K562 (cell line): ENCODE measurements at regions not wholly inside any gene's neighbourhood (a gene's known extent, or its start where the extent isn't known, plus 50 kb on each side); places are given as distances from the start of the nearest gene placed in this dataset.

Experiments
- ATF1 ChIP-seq, 2 experiments: fragments of 450-650 bp in 1 of 2; IDR thresholded peaks; 2 replicates each; pipeline ENCODE4 v1.6.1; 2016; ENCODE audit warnings: missing compliant biosample characterization in 1 of 2, missing genetic modification characterization in 1 of 2
- CCNT2 ChIP-seq: IDR thresholded peaks from 2 replicates; pipeline ENCODE4 v1.6.1; 2011; ENCODE audit warnings: borderline replicate concordance, low read depth, mild to moderate bottlenecking, moderate library complexity, mixed read lengths, low read length; ENCODE audit not compliant: insufficient read length; ENCODE audit errors: extremely low read depth
- ILK ChIP-seq: fragments of 450-650 bp; IDR thresholded peaks from 2 replicates; pipeline ENCODE4 v1.6.1; 2016; ENCODE audit warnings: missing genetic modification characterization, low read depth, mild to moderate bottlenecking, missing compliant biosample characterization, moderate library complexity, borderline replicate concordance
- KLF1 ChIP-seq: fragments of 450-650 bp; IDR thresholded peaks from 2 replicates; pipeline ENCODE4 v1.6.1; 2016; ENCODE audit warnings: missing genetic modification characterization, missing compliant biosample characterization
- TF ChIP-seq, protein P1 (sequence below): fragments of 450-650 bp; IDR thresholded peaks from 2 replicates; pipeline ENCODE4 v1.6.1; 2016; ENCODE audit warnings: mild to moderate bottlenecking, moderate library complexity
- TF ChIP-seq, protein P2 (sequence below): fragments of 450-650 bp; conservative IDR thresholded peaks from 2 replicates; pipeline ENCODE4 v1.6.1; 2016; ENCODE audit warnings: missing genetic modification characterization, low read depth, mild to moderate bottlenecking, missing compliant biosample characterization, moderate library complexity

GRCh38 chr16:79845734-79846135, 245.2 kb upstream of the MAF start (continued):
- TF ChIP-seq, protein P1, sequence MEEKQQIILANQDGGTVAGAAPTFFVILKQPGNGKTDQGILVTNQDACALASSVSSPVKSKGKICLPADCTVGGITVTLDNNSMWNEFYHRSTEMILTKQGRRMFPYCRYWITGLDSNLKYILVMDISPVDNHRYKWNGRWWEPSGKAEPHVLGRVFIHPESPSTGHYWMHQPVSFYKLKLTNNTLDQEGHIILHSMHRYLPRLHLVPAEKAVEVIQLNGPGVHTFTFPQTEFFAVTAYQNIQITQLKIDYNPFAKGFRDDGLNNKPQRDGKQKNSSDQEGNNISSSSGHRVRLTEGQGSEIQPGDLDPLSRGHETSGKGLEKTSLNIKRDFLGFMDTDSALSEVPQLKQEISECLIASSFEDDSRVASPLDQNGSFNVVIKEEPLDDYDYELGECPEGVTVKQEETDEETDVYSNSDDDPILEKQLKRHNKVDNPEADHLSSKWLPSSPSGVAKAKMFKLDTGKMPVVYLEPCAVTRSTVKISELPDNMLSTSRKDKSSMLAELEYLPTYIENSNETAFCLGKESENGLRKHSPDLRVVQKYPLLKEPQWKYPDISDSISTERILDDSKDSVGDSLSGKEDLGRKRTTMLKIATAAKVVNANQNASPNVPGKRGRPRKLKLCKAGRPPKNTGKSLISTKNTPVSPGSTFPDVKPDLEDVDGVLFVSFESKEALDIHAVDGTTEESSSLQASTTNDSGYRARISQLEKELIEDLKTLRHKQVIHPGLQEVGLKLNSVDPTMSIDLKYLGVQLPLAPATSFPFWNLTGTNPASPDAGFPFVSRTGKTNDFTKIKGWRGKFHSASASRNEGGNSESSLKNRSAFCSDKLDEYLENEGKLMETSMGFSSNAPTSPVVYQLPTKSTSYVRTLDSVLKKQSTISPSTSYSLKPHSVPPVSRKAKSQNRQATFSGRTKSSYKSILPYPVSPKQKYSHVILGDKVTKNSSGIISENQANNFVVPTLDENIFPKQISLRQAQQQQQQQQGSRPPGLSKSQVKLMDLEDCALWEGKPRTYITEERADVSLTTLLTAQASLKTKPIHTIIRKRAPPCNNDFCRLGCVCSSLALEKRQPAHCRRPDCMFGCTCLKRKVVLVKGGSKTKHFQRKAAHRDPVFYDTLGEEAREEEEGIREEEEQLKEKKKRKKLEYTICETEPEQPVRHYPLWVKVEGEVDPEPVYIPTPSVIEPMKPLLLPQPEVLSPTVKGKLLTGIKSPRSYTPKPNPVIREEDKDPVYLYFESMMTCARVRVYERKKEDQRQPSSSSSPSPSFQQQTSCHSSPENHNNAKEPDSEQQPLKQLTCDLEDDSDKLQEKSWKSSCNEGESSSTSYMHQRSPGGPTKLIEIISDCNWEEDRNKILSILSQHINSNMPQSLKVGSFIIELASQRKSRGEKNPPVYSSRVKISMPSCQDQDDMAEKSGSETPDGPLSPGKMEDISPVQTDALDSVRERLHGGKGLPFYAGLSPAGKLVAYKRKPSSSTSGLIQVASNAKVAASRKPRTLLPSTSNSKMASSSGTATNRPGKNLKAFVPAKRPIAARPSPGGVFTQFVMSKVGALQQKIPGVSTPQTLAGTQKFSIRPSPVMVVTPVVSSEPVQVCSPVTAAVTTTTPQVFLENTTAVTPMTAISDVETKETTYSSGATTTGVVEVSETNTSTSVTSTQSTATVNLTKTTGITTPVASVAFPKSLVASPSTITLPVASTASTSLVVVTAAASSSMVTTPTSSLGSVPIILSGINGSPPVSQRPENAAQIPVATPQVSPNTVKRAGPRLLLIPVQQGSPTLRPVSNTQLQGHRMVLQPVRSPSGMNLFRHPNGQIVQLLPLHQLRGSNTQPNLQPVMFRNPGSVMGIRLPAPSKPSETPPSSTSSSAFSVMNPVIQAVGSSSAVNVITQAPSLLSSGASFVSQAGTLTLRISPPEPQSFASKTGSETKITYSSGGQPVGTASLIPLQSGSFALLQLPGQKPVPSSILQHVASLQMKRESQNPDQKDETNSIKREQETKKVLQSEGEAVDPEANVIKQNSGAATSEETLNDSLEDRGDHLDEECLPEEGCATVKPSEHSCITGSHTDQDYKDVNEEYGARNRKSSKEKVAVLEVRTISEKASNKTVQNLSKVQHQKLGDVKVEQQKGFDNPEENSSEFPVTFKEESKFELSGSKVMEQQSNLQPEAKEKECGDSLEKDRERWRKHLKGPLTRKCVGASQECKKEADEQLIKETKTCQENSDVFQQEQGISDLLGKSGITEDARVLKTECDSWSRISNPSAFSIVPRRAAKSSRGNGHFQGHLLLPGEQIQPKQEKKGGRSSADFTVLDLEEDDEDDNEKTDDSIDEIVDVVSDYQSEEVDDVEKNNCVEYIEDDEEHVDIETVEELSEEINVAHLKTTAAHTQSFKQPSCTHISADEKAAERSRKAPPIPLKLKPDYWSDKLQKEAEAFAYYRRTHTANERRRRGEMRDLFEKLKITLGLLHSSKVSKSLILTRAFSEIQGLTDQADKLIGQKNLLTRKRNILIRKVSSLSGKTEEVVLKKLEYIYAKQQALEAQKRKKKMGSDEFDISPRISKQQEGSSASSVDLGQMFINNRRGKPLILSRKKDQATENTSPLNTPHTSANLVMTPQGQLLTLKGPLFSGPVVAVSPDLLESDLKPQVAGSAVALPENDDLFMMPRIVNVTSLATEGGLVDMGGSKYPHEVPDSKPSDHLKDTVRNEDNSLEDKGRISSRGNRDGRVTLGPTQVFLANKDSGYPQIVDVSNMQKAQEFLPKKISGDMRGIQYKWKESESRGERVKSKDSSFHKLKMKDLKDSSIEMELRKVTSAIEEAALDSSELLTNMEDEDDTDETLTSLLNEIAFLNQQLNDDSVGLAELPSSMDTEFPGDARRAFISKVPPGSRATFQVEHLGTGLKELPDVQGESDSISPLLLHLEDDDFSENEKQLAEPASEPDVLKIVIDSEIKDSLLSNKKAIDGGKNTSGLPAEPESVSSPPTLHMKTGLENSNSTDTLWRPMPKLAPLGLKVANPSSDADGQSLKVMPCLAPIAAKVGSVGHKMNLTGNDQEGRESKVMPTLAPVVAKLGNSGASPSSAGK, result peak; percentile 97
- TF ChIP-seq, protein P2, sequence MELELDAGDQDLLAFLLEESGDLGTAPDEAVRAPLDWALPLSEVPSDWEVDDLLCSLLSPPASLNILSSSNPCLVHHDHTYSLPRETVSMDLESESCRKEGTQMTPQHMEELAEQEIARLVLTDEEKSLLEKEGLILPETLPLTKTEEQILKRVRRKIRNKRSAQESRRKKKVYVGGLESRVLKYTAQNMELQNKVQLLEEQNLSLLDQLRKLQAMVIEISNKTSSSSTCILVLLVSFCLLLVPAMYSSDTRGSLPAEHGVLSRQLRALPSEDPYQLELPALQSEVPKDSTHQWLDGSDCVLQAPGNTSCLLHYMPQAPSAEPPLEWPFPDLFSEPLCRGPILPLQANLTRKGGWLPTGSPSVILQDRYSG (tag), result no peak; the same call in 1 of the 2 replicates
- TF ChIP-seq ATF1 (CRISPR knock-in tag; IDR thresholded peaks at IDR 0.05) (no peak), ATF1 (tag; IDR thresholded peaks at IDR 0.05) (peak; percentile 77), KLF1 (tag) (no peak), CCNT2 (no peak), ILK (tag) (0 out of 2 replicates have a peak, but pooled peaks have one; percentile 21)
